NT2/D1 (cell line): ENCODE measurements at regions not wholly inside any gene's neighbourhood (a gene's known extent, or its start where the extent isn't known, plus 50 kb on each side); places are given as distances from the start of the nearest gene placed in this dataset.

Experiments
- YY1 ChIP-seq: IDR thresholded peaks from 2 replicates; pipeline ENCODE4 v1.6.1; 2011; ENCODE audit not compliant: insufficient read length, insufficient read depth
- ZNF274 ChIP-seq: IDR thresholded peaks from 2 replicates; pipeline ENCODE4 v1.6.1; 2011; ENCODE audit warnings: mild to moderate bottlenecking, low read depth, low read length

DNA sequence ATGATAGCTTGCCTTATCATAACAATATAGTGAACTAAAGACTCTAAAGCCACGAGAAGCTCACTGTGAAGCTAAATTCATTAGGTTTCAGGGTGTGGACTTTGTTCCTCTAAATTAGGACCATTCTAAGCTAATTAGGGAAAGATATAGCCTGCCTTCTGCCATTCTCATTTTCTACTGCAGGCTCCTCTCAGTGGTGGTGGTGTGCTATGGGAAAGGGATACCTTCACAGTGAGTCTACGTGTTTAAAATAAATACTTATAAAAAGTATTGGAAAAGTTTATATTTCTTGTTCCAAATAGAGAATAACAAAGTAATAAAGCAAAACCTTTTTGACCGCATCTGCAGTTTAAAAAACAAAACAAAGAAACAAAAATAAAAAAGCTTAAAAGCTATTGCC is 327.7 kb downstream of the PAPSS1 start:
- TF ChIP-seq YY1: no peak
- TF ChIP-seq ZNF274: no peak
